MCF 10A (cell line): ENCODE measurements at regions not wholly inside any gene's neighbourhood (a gene's known extent, or its start where the extent isn't known, plus 50 kb on each side); places are given as distances from the start of the nearest gene placed in this dataset.

ENCODE experiments used
- BruUV-seq: library from RNA; stranded (reverse); fragments of 400-500 nt; replicated peaks from 2 replicates; lab custom pipeline; 2021; lab: Mats Ljungman, UMichigan
- CTCF ChIA-PET: fragments of 300-600 bp; sonication (Branson Sonifier 250); formaldehyde crosslinking; extraction: SDS; loops from one replicate; lab custom pipeline; 2021; ENCODE audit warnings: antibody characterized with exemption, inconsistent platforms; lab: Yijun Ruan, JAX
- POLR2A ChIA-PET: fragments of 300-600, 350-650 bp; sonication (Branson Sonifier 250); formaldehyde crosslinking; extraction: SDS; loops from one replicate; lab custom pipeline; 2020; ENCODE audit warnings: antibody characterized with exemption, inconsistent platforms; lab: Yijun Ruan, JAX
- DNase-seq: peaks from one replicate; pipeline ENCODE4 v3.0.0-alpha.2; 2018; ENCODE audit not compliant: unreplicated experiment
- H3K27ac Mint-ChIP-seq: one replicate; pipeline ENCODE4 v1.8.0; 2022; ENCODE audit warnings: mild to moderate bottlenecking, low read depth, mixed read lengths; ENCODE audit not compliant: unreplicated experiment
- H3K27me3 Mint-ChIP-seq: one replicate; pipeline ENCODE4 v1.8.0; 2022; ENCODE audit warnings: mixed read lengths; ENCODE audit not compliant: insufficient read depth, unreplicated experiment
- H3K36me3 Mint-ChIP-seq: one replicate; pipeline ENCODE4 v1.8.0; 2022; ENCODE audit warnings: mild to moderate bottlenecking, moderate library complexity, mixed read lengths; ENCODE audit not compliant: insufficient read depth, unreplicated experiment
- H3K4me1 Mint-ChIP-seq: one replicate; pipeline ENCODE4 v1.8.0; 2022; ENCODE audit warnings: mixed read lengths; ENCODE audit not compliant: insufficient read depth, unreplicated experiment
- H3K4me3 Mint-ChIP-seq: one replicate; pipeline ENCODE4 v1.8.0; 2022; ENCODE audit warnings: mild to moderate bottlenecking, moderate library complexity, mixed read lengths; ENCODE audit not compliant: unreplicated experiment
- H3K9me3 Mint-ChIP-seq: one replicate; pipeline ENCODE4 v1.8.0; 2022; ENCODE audit warnings: mixed read lengths; ENCODE audit not compliant: unreplicated experiment
- intact Hi-C: fragments of 100-400 bp; cut with micrococcal nuclease; formaldehyde crosslinking; loops from 2 replicates; pipeline ENCODE4 v1.14.1; 2022
- TF ChIP-seq, protein P1 (sequence below): fragments of 200-600 bp; IDR thresholded peaks from one replicate; pipeline ENCODE4 v1.8.0; 2022; ENCODE audit warnings: antibody characterized with exemption, mild to moderate bottlenecking; ENCODE audit not compliant: unreplicated experiment

DNA sequence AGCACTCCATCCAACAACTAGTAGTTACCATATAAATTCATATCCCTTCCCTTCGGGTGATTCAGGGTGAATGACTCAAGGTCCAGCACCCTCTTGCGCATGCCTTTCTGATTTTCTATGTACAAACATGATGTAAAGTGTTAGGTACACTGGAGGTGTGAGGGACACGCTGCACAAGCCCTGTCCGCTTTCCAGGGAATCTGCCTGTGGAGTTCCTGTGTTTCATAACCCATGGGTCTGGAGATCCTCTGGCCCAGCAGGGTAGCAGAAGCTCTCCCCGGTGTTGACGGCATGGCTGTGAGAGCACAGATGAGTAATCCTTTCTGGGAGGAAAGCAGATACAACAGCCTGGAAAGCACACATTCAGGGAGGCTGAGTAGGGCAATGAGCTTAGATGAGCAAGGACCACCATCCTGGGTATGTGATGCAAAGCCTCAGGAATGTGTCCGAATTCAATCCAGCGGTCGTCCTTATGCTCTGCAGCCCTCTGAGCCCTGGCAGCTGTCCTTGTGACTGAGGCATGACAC, 142.9 kb upstream of the TP63 start:
- peak; percentile 97 for DNase-seq
- ChIA-PET POLR2A (interaction anchor here (0.6 to 7.2 kb wide), 23 partner anchors 10 to 459 kb away, joined by 3 to 45 read pairs (median 4); no protein-coding TSS in a partner anchor), CTCF (interaction anchor here (0.7 to 2.3 kb wide), 7 partner anchors 20 to 350 kb away, joined by 3 to 6 read pairs (median 4); no protein-coding TSS in a partner anchor)
- no TSS peak for BruUV-seq
- intact Hi-C loops = loop anchor here (1.0 to 5.0 kb wide), 3 partner anchors 20 to 220 kb away; no protein-coding TSS in a partner anchor
- H3K36me3 Mint-ChIP-seq = peaks cover 6% of the 10 kb centered on the region
- no peaks in the 10 kb centered on the region for H3K9me3 Mint-ChIP-seq
- peak overlapping the region; percentile 80 for H3K27ac Mint-ChIP-seq
- H3K4me3 Mint-ChIP-seq = peak overlapping the region; percentile 38
- no peaks in the 10 kb centered on the region for H3K27me3 Mint-ChIP-seq
- H3K4me1 Mint-ChIP-seq = peaks cover 34% of the 10 kb centered on the region
- TF ChIP-seq, protein P1, sequence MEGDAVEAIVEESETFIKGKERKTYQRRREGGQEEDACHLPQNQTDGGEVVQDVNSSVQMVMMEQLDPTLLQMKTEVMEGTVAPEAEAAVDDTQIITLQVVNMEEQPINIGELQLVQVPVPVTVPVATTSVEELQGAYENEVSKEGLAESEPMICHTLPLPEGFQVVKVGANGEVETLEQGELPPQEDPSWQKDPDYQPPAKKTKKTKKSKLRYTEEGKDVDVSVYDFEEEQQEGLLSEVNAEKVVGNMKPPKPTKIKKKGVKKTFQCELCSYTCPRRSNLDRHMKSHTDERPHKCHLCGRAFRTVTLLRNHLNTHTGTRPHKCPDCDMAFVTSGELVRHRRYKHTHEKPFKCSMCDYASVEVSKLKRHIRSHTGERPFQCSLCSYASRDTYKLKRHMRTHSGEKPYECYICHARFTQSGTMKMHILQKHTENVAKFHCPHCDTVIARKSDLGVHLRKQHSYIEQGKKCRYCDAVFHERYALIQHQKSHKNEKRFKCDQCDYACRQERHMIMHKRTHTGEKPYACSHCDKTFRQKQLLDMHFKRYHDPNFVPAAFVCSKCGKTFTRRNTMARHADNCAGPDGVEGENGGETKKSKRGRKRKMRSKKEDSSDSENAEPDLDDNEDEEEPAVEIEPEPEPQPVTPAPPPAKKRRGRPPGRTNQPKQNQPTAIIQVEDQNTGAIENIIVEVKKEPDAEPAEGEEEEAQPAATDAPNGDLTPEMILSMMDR = no peak

DNA sequence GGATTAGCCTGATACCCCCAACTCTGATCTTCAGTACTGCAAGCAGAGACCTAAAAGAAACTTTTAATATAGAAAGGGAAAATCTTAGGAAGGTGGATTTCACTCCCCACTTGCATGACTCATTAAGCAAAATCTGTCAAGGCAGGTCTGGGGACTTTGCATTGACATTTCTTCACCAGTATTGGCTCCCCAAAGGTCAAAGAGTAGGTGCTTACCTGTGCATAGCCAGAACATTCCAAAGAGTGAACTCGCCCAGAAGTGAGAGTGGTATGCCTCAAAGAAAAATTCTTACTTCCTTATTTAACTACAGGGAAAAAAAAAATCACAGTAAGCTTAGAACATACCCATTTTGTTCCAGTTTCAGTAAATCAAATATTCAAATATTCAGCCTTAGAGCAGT, 140.9 kb upstream of the TP63 start:
- intact Hi-C loops = no loop called here
- H3K36me3 Mint-ChIP-seq = peaks cover 6% of the 10 kb centered on the region
- TF ChIP-seq, protein P1 = no peak

DNA sequence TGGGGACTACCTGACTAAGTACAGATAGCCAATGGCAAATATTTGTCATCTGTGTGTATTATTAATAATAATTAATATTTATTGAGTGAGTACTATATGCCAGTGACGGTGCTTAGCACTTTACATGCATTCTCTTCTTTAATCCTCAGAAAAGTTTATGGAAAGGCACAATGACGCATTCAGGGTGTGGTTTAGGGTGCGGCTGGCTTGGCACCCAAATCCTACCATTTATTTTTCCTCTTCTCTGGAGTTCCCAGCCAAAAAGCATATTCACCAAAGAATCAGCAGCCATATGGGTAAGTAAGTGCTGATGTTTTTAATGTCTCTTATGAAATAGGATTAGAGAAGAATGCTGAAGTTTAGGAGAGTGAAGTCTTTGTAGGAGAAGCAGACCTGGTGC, 140.4 kb upstream of the TP63 start:
- Mint-ChIP-seq H3K4me3 (peak overlapping the region; percentile 6), H3K4me1 (peaks cover 40% of the 10 kb centered on the region), H3K27ac (peak overlapping the region; percentile 43), H3K9me3 (no peaks in the 10 kb centered on the region), H3K27me3 (no peaks in the 10 kb centered on the region), H3K36me3 (peaks cover 6% of the 10 kb centered on the region)
- CTCF ChIA-PET = interaction anchor here (0.6 to 0.8 kb wide), 4 partner anchors 20 to 562 kb away, joined by 3 to 4 read pairs (median 3); no protein-coding TSS in a partner anchor
- intact Hi-C loops = no loop called here
- TF ChIP-seq, protein P1 = no peak
- peak; percentile 72 for DNase-seq
- BruUV-seq = no TSS peak
- POLR2A ChIA-PET = interaction anchor here (0.8 to 7.2 kb wide), 11 partner anchors 14 to 266 kb away, joined by 3 to 45 read pairs (median 4); no protein-coding TSS in a partner anchor

More for the DNA sequence above, 140.9 kb upstream of the TP63 start:
- CTCF ChIA-PET = interaction anchor here (0.6 to 0.8 kb wide), 4 partner anchors 20 to 561 kb away, joined by 3 to 4 read pairs (median 3); no protein-coding TSS in a partner anchor
- no peak overlapping the region for H3K4me3 Mint-ChIP-seq
- H3K4me1 Mint-ChIP-seq = peaks cover 40% of the 10 kb centered on the region
- BruUV-seq = TSS peak; percentile 34
- POLR2A ChIA-PET = interaction anchor here (0.8 to 7.2 kb wide), 9 partner anchors 14 to 267 kb away, joined by 3 to 45 read pairs (median 7); no protein-coding TSS in a partner anchor
- no peaks in the 10 kb centered on the region for H3K9me3 Mint-ChIP-seq
- H3K27ac Mint-ChIP-seq = peak overlapping the region; percentile 43
- DNase-seq = peak; percentile 20
- H3K27me3 Mint-ChIP-seq = no peaks in the 10 kb centered on the region

DNA sequence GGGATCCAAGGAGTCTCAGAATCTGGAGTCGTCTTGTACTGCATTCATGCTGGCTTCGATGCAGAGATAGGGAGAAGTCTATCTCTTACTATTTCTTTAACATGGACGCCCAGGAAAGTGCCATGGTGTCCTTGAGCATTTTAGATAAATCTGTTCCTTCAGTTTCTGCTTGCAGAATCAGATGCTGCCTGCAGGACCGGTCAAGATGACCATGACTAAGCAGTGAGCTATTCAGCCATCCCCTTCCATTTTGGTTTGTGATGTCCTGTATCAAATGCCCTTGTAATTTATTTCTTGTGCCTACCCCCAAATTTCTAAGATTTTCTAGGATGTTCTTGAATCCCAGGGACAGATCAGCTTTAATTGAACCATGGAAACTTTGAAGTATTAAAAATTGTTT, 139.4 kb upstream of the TP63 start:
- BruUV-seq = no TSS peak
- POLR2A ChIA-PET = interaction anchor here (0.7 to 7.2 kb wide), 14 partner anchors 10 to 348 kb away, joined by 3 to 45 read pairs (median 4); no protein-coding TSS in a partner anchor
- CTCF ChIA-PET = interaction anchor here (0.7 to 1.1 kb wide), 2 partner anchors 130 to 172 kb away, joined by 3 to 5 read pairs; no protein-coding TSS in a partner anchor
- intact Hi-C loops = no loop called here
- no peak for DNase-seq
- TF ChIP-seq, protein P1 = no peak
- H3K27me3 Mint-ChIP-seq = no peaks in the 10 kb centered on the region
- H3K4me3 Mint-ChIP-seq = no peak overlapping the region
- peaks cover 40% of the 10 kb centered on the region for H3K4me1 Mint-ChIP-seq
- peak overlapping the region; percentile 43 for H3K27ac Mint-ChIP-seq
- H3K36me3 Mint-ChIP-seq = peaks cover 6% of the 10 kb centered on the region
- no peaks in the 10 kb centered on the region for H3K9me3 Mint-ChIP-seq
